Liver (tissue), 8 donors: ENCODE measurements at regions not wholly inside any gene's neighbourhood (a gene's known extent, or its start where the extent isn't known, plus 50 kb on each side); places are given as distances from the start of the nearest gene placed in this dataset.

Source experiments
- DNase-seq: peaks from one replicate; pipeline ENCODE4 v3.0.0-alpha.2; 2017; ENCODE audit warnings: low spot score
- H3K27ac ChIP-seq, 2 donors: one replicate each; pipeline ENCODE4 v1.7.0; 2013; ENCODE audit warnings: inconsistent platforms in 2 of 2, low read length in 2 of 2, control low read depth in 1 of 2, low read depth in 1 of 2, mild to moderate bottlenecking in 1 of 2
- H3K27me3 ChIP-seq, 4 donors: one replicate each; pipeline versions ENCODE4 v1.6.1 to v1.7.0; 2013; ENCODE audit warnings: low read length in 3 of 4, inconsistent platforms in 1 of 4, mild to moderate bottlenecking in 1 of 4, moderate library complexity in 1 of 4; ENCODE audit not compliant: control insufficient read depth in 4 of 4, insufficient read depth in 4 of 4
- H3K36me3 ChIP-seq, 4 donors: one replicate each; pipeline versions ENCODE4 v1.6.1 to v1.7.0; 2013; ENCODE audit warnings: low read length in 3 of 4, mild to moderate bottlenecking in 3 of 4, low read depth in 1 of 4, moderate library complexity in 1 of 4; ENCODE audit not compliant: control insufficient read depth in 4 of 4, insufficient read depth in 3 of 4
- H3K4me1 ChIP-seq, 4 donors: one replicate each; pipeline versions ENCODE4 v1.6.1 to v1.7.0; 2013; ENCODE audit warnings: low read length in 3 of 4, mild to moderate bottlenecking in 3 of 4, moderate library complexity in 1 of 4; ENCODE audit not compliant: control insufficient read depth in 4 of 4, insufficient read depth in 4 of 4
- H3K4me3 ChIP-seq, 3 donors: one replicate each; pipeline versions ENCODE4 v1.6.1 to v1.7.0; 2013; ENCODE audit warnings: low read length in 3 of 3, control low read depth in 1 of 3, low read depth in 1 of 3, mild to moderate bottlenecking in 1 of 3
- H3K9ac ChIP-seq, 2 donors: one replicate each; pipeline ENCODE4 v1.7.0; 2013; ENCODE audit warnings: low read length in 2 of 2, mild to moderate bottlenecking in 2 of 2, moderate library complexity in 2 of 2, control low read depth in 1 of 2, low read depth in 1 of 2
- H3K9me3 ChIP-seq, 4 donors: one replicate each; pipeline versions ENCODE4 v1.6.1 to v1.7.0; 2013; ENCODE audit warnings: low read length in 3 of 4; ENCODE audit not compliant: control insufficient read depth in 4 of 4
- EGR1 ChIP-seq, 2 donors: IDR thresholded peaks; 2 replicates each; pipeline ENCODE4 v1.6.1; 2016 to 2018; ENCODE audit warnings: antibody characterized with exemption in 2 of 2, low read depth in 2 of 2
- FOXA1 ChIP-seq: IDR thresholded peaks from 2 replicates; pipeline ENCODE4 v1.6.1; 2016; ENCODE audit warnings: antibody characterized with exemption
- FOXA2 ChIP-seq: IDR thresholded peaks from 2 replicates; pipeline ENCODE4 v1.6.1; 2016; ENCODE audit warnings: antibody characterized with exemption
- GABPA ChIP-seq, 2 donors: IDR thresholded peaks in 1 of 2; conservative IDR thresholded peaks in 1 of 2; 2 replicates each; pipeline ENCODE4 v1.6.1; 2016; ENCODE audit warnings: antibody characterized with exemption in 2 of 2, mild to moderate bottlenecking in 1 of 2, moderate library complexity in 1 of 2
- HNF4A ChIP-seq, 2 donors: conservative IDR thresholded peaks; 2 replicates each; pipeline ENCODE4 v1.6.1; 2016; ENCODE audit warnings: antibody characterized with exemption in 2 of 2, mild to moderate bottlenecking in 2 of 2
- HNF4G ChIP-seq: IDR thresholded peaks from 2 replicates; pipeline ENCODE4 v1.6.1; 2016; ENCODE audit warnings: antibody characterized with exemption
- JUND ChIP-seq, 2 donors: IDR thresholded peaks; 2 replicates each; pipeline ENCODE4 v1.6.1; 2016; ENCODE audit warnings: antibody characterized with exemption in 2 of 2
- NR2F2 ChIP-seq: IDR thresholded peaks from 2 replicates; pipeline ENCODE4 v1.6.1; 2016; ENCODE audit warnings: antibody characterized with exemption
- RAD21 ChIP-seq, 2 donors: IDR thresholded peaks; 2 replicates each; pipeline ENCODE4 v1.6.1; 2016; ENCODE audit warnings: antibody characterized with exemption in 2 of 2, mild to moderate bottlenecking in 2 of 2
- RXRA ChIP-seq, 2 donors: IDR thresholded peaks; 2 replicates each; pipeline ENCODE4 v1.6.1; 2017 to 2018; ENCODE audit warnings: antibody characterized with exemption in 2 of 2, mild to moderate bottlenecking in 1 of 2
- SP1 ChIP-seq: IDR thresholded peaks from 2 replicates; pipeline ENCODE4 v1.6.1; 2018; ENCODE audit warnings: antibody characterized with exemption, mild to moderate bottlenecking
- TAF1 ChIP-seq: conservative IDR thresholded peaks from 2 replicates; pipeline ENCODE4 v1.6.1; 2016; ENCODE audit warnings: antibody characterized with exemption, mild to moderate bottlenecking
- YY1 ChIP-seq: IDR thresholded peaks from 2 replicates; pipeline ENCODE4 v1.6.1; 2016; ENCODE audit warnings: antibody characterized with exemption, mild to moderate bottlenecking
- WGBS: extraction: QIAGEN DNeasy Blood & Tissue Kit; methylation state at CpG from one replicate; pipeline ENCODE4 v1.1.7; 2013; 5-methylcytosine and 5-hydroxymethylcytosine counted together
- TF ChIP-seq, protein P1 (sequence below): IDR thresholded peaks from 2 replicates; pipeline ENCODE4 v1.6.1; 2016; ENCODE audit warnings: antibody characterized with exemption
- TF ChIP-seq, protein P2 (sequence below): fragments of 150-350 bp; IDR thresholded peaks from 2 replicates; pipeline ENCODE4 v1.5.1; 2017; ENCODE audit warnings: improper control_type of control experiment, low read depth, low read length; ENCODE audit not compliant: missing input control
- TF ChIP-seq, protein P3 (sequence below): IDR thresholded peaks from 2 replicates; pipeline ENCODE4 v1.6.1; 2016; ENCODE audit warnings: antibody characterized with exemption, mild to moderate bottlenecking
- TF ChIP-seq, protein P4 (sequence below): IDR thresholded peaks from 2 replicates; pipeline ENCODE4 v1.6.1; 2016; ENCODE audit warnings: antibody characterized with exemption
- TF ChIP-seq, protein P5 (sequence below): IDR thresholded peaks from 2 replicates; pipeline ENCODE4 v1.6.1; 2016; ENCODE audit warnings: antibody characterized with exemption
- donor health status: healthy.
- donor health status: healthy.
- donor health status: healthy.
- donor health status: healthy.
- donor health status: healthy.

DNA sequence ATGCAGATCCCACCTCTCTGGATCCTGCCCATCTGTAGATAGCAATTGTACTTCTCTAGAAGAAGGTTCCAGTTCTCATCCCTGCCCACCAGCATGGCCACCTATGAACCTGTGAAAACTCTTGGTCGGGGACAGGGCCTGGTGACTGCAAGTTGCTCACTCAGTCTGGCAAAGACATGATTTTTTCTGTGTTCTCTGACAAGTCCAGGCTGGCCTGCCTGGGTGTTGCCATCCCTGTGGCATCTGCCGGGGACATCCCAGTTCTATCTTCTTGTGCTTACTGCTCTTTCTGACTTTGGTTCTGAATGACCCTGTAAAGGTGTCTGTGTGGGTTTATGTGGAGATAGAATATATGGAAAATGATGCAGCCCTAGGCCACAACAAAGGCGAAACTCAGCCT is 545.8 kb downstream of the INSC start (continued):
- TF ChIP-seq RAD21 (IDR thresholded peaks at IDR 0.05): no peak

DNA sequence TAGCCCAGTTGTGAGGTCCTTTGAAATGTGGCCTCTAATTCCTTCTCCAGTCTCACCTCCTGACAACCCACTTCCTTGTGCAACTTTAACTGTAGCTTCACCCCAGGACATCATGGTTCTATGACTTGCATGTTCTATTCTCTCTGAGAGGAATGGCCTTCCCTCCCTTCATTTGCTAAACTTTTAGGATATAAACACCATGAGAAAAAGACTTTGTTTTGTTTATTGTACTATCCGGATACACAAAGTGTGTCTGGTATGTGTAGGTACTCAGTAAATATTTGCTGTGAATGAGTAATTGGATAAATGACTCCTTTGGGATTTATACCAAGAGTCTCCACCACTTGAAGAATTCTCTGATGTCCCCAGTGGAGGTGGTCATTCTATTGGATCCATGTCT is 547.6 kb downstream of the INSC start:
- Histone ChIP-seq H3K9me3 (peaks cover 0 to under 1% (median 0%) of the 10 kb centered on the region in 4 donors), H3K4me1 (peaks cover 0 to 5% (median 0%) of the 10 kb centered on the region in 4 donors), H3K27ac (no peak overlapping the region), H3K27me3 (no peaks in the 10 kb centered on the region), H3K9ac (no peak overlapping the region), H3K4me3 (no peak overlapping the region), H3K36me3 (no peaks in the 10 kb centered on the region)
- 59% methylated on average over 1 of the region's 1 CpG for WGBS
- DNase-seq: no peak
- TF ChIP-seq NR2F2 (no peak), YY1 (no peak), SP1 (no peak), TAF1 (no peak), JUND (IDR thresholded peaks at IDR 0.05) (no peak), HNF4G (no peak), RAD21 (IDR thresholded peaks at IDR 0.05) (no peak), FOXA1 (no peak), EGR1 (IDR thresholded peaks at IDR 0.05; ENCODE audit: low read depth in 2 of 2) (no peak), FOXA2 (no peak), GABPA (IDR thresholded peaks at IDR 0.05 in 1 of 2, conservative IDR thresholded peaks at IDR 0.05 in 1 of 2) (no peak), RXRA (IDR thresholded peaks at IDR 0.05) (no peak), HNF4A (conservative IDR thresholded peaks at IDR 0.05) (no peak)
- TF ChIP-seq, protein P1, sequence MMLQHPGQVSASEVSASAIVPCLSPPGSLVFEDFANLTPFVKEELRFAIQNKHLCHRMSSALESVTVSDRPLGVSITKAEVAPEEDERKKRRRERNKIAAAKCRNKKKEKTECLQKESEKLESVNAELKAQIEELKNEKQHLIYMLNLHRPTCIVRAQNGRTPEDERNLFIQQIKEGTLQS: no peak
- TF ChIP-seq, protein P2, sequence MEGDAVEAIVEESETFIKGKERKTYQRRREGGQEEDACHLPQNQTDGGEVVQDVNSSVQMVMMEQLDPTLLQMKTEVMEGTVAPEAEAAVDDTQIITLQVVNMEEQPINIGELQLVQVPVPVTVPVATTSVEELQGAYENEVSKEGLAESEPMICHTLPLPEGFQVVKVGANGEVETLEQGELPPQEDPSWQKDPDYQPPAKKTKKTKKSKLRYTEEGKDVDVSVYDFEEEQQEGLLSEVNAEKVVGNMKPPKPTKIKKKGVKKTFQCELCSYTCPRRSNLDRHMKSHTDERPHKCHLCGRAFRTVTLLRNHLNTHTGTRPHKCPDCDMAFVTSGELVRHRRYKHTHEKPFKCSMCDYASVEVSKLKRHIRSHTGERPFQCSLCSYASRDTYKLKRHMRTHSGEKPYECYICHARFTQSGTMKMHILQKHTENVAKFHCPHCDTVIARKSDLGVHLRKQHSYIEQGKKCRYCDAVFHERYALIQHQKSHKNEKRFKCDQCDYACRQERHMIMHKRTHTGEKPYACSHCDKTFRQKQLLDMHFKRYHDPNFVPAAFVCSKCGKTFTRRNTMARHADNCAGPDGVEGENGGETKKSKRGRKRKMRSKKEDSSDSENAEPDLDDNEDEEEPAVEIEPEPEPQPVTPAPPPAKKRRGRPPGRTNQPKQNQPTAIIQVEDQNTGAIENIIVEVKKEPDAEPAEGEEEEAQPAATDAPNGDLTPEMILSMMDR: no peak
- TF ChIP-seq, protein P3, sequence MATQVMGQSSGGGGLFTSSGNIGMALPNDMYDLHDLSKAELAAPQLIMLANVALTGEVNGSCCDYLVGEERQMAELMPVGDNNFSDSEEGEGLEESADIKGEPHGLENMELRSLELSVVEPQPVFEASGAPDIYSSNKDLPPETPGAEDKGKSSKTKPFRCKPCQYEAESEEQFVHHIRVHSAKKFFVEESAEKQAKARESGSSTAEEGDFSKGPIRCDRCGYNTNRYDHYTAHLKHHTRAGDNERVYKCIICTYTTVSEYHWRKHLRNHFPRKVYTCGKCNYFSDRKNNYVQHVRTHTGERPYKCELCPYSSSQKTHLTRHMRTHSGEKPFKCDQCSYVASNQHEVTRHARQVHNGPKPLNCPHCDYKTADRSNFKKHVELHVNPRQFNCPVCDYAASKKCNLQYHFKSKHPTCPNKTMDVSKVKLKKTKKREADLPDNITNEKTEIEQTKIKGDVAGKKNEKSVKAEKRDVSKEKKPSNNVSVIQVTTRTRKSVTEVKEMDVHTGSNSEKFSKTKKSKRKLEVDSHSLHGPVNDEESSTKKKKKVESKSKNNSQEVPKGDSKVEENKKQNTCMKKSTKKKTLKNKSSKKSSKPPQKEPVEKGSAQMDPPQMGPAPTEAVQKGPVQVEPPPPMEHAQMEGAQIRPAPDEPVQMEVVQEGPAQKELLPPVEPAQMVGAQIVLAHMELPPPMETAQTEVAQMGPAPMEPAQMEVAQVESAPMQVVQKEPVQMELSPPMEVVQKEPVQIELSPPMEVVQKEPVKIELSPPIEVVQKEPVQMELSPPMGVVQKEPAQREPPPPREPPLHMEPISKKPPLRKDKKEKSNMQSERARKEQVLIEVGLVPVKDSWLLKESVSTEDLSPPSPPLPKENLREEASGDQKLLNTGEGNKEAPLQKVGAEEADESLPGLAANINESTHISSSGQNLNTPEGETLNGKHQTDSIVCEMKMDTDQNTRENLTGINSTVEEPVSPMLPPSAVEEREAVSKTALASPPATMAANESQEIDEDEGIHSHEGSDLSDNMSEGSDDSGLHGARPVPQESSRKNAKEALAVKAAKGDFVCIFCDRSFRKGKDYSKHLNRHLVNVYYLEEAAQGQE: no peak
- TF ChIP-seq, protein P4, sequence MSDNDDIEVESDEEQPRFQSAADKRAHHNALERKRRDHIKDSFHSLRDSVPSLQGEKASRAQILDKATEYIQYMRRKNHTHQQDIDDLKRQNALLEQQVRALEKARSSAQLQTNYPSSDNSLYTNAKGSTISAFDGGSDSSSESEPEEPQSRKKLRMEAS: no peak
- TF ChIP-seq, protein P5, sequence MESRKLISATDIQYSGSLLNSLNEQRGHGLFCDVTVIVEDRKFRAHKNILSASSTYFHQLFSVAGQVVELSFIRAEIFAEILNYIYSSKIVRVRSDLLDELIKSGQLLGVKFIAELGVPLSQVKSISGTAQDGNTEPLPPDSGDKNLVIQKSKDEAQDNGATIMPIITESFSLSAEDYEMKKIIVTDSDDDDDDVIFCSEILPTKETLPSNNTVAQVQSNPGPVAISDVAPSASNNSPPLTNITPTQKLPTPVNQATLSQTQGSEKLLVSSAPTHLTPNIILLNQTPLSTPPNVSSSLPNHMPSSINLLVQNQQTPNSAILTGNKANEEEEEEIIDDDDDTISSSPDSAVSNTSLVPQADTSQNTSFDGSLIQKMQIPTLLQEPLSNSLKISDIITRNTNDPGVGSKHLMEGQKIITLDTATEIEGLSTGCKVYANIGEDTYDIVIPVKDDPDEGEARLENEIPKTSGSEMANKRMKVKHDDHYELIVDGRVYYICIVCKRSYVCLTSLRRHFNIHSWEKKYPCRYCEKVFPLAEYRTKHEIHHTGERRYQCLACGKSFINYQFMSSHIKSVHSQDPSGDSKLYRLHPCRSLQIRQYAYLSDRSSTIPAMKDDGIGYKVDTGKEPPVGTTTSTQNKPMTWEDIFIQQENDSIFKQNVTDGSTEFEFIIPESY: no peak
